ENCODE measurements at regions not wholly inside any gene's neighbourhood (a gene's known extent, or its start where the extent isn't known, plus 50 kb on each side); places are given as distances from the start of the nearest gene placed in this dataset.
"Not testable (repeated sequence)": the region's sequence is repeated elsewhere in the genome, so short reads cannot be mapped to it uniquely, and the experiment has no call there.

- DNase-seq, result no peak
- ATAC-seq, result no peak
Observed at GRCh38 chr4:15294202-15294601, 133.6 kb upstream of the C1QTNF7 start.

GRCh38 chr4:15294832-15295231 is 133.0 kb upstream of the C1QTNF7 start:
- DNase-seq, result no peak
- no peak for ATAC-seq

GRCh38 chr4:15295421-15296162 is 132.2 kb upstream of the C1QTNF7 start:
- ATAC-seq (no peak), DNase-seq (no peak)

GRCh38 chr4:15297344-15297743 is 130.5 kb upstream of the C1QTNF7 start:
- DNase-seq, result no peak
- ATAC-seq, result no peak

- DNase-seq, result no peak
- ATAC-seq, result no peak
Observed at GRCh38 chr4:15299627-15300026, 128.2 kb upstream of the C1QTNF7 start.

- ATAC-seq (no peak), DNase-seq (no peak)
Observed at GRCh38 chr4:15303052-15303641, 124.7 kb upstream of the C1QTNF7 start.

GRCh38 chr4:15314974-15315373 is 112.9 kb upstream of the C1QTNF7 start:
- ATAC-seq (no peak), DNase-seq (no peak)

- ATAC-seq, result no peak
- DNase-seq, result no peak
Observed at GRCh38 chr4:15317246-15317645, 110.6 kb upstream of the C1QTNF7 start.

- no peak for ATAC-seq
- no peak for DNase-seq
Observed at GRCh38 chr4:15318621-15319348, 109.0 kb upstream of the C1QTNF7 start.

GRCh38 chr4:15320121-15320678 is 107.6 kb upstream of the C1QTNF7 start:
- ATAC-seq (no peak), DNase-seq (no peak)

- DNase-seq (no peak), ATAC-seq (no peak)
Observed at GRCh38 chr4:15322006-15322405, 105.8 kb upstream of the C1QTNF7 start.

GRCh38 chr4:15325987-15326386 is 101.8 kb upstream of the C1QTNF7 start:
- no peak for DNase-seq
- ATAC-seq, result no peak

GRCh38 chr4:15327311-15328298 is 100.2 kb upstream of the C1QTNF7 start:
- DNase-seq, result no peak
- no peak for ATAC-seq

GRCh38 chr4:15331930-15332329 is 95.9 kb upstream of the C1QTNF7 start:
- ATAC-seq (no peak), DNase-seq (no peak)

GRCh38 chr4:15332377-15332776 is 95.5 kb upstream of the C1QTNF7 start:
- no peak for DNase-seq
- no peak for ATAC-seq

- DNase-seq (no peak), ATAC-seq (no peak)
Observed at GRCh38 chr4:15333692-15334633, 93.9 kb upstream of the C1QTNF7 start.

GRCh38 chr4:15336410-15337167 is 91.2 kb upstream of the C1QTNF7 start:
- DNase-seq, result no peak
- ATAC-seq, result no peak

- not testable (repeated sequence) for ATAC-seq
Observed at GRCh38 chr4:15337168-15337657, 90.6 kb upstream of the C1QTNF7 start.

GRCh38 chr4:15339737-15340136 is 88.1 kb upstream of the C1QTNF7 start:
- no peak for ATAC-seq
- no peak for DNase-seq

More at GRCh38 chr4:15337168-15337657, 90.6 kb upstream of the C1QTNF7 start:
- not testable (repeated sequence) for DNase-seq

GRCh38 chr4:15340332-15340731 is 87.5 kb upstream of the C1QTNF7 start:
- DNase-seq (no peak), ATAC-seq (no peak)

All from stimulated activated naive CD8-positive, alpha-beta T cell treated with anti-CD3 and anti-CD28 coated beads, Interleukin-15, Interleukin-2, amounts not matched to agents 100 U/mL and 50 U/mL, for 24 hours (primary cell).